IMR-90 (cell line): ENCODE measurements at regions not wholly inside any gene's neighbourhood (a gene's known extent, or its start where the extent isn't known, plus 50 kb on each side); places are given as distances from the start of the nearest gene placed in this dataset.

Experiments
- ATAC-seq: fragments of 200-7000 bp; cut with Tn5 transposase; 2 replicates; pipeline ENCODE4 v1.9.1; 2020; ENCODE audit warnings: low read depth, mild to moderate bottlenecking, moderate library complexity
- BruUV-seq: library from RNA; stranded (reverse); fragments of 400-500 nt; replicated peaks from 2 replicates; lab custom pipeline; 2021; lab: Mats Ljungman, UMichigan
- CTCF ChIA-PET: fragments of 300-600 bp; formaldehyde crosslinking; extraction: SDS; loops from one replicate; lab custom pipeline; 2021; ENCODE audit warnings: antibody characterized with exemption; lab: Yijun Ruan, JAX
- POLR2A ChIA-PET: fragments of 300-600 bp; sonication (Branson Sonifier 250); formaldehyde crosslinking; loops from one replicate; lab custom pipeline; 2022; ENCODE audit warnings: antibody characterized with exemption; ENCODE audit not compliant: unreplicated experiment; lab: Charles Lee
- DNase-seq: peaks from one replicate; pipeline ENCODE4 v3.0.0; 2013
- H2AFZ ChIP-seq: replicated peaks from 2 replicates; pipeline ENCODE3; 2013; ENCODE audit warnings: low read length, mild to moderate bottlenecking; ENCODE audit not compliant: poor library complexity
- H2AK5ac ChIP-seq: 2 replicates; pipeline ENCODE4 v1.6.1; 2013; ENCODE audit warnings: low read depth, low read length, inconsistent platforms
- H2AK9ac ChIP-seq: replicated peaks from 2 replicates; pipeline ENCODE3; 2013; ENCODE audit warnings: mild to moderate bottlenecking, low read depth, low read length, moderate library complexity; ENCODE audit not compliant: poor library complexity
- H2BK120ac ChIP-seq: 2 replicates; pipeline ENCODE4 v1.6.1; 2013; ENCODE audit warnings: low read depth, low read length, inconsistent platforms
- H2BK15ac ChIP-seq: 3 replicates; pipeline ENCODE4 v1.6.1; 2013; ENCODE audit warnings: low read depth, low read length, inconsistent platforms
- H2BK20ac ChIP-seq: 2 replicates; pipeline ENCODE4 v1.6.1; 2013; ENCODE audit warnings: low read depth, mild to moderate bottlenecking, inconsistent platforms, low read length, moderate library complexity
- H2BK5ac ChIP-seq: 2 replicates; pipeline ENCODE4 v1.6.1; 2013; ENCODE audit warnings: mild to moderate bottlenecking, low read depth, low read length, inconsistent platforms; ENCODE audit not compliant: poor library complexity, severe bottlenecking
- H3K14ac ChIP-seq: replicated peaks from 2 replicates; pipeline ENCODE4 v1.6.1; 2013; ENCODE audit warnings: low read depth, low read length, inconsistent platforms
- H3K18ac ChIP-seq: 2 replicates; pipeline ENCODE4 v1.6.1; 2013; ENCODE audit warnings: low read depth, low read length, control low read depth
- H3K23ac ChIP-seq: 2 replicates; pipeline ENCODE4 v1.6.1; 2013; ENCODE audit warnings: low read depth, low read length, inconsistent platforms
- H3K27ac ChIP-seq: 2 replicates; pipeline ENCODE4 v1.5.1; 2013; ENCODE audit warnings: mild to moderate bottlenecking, control low read depth, low read length; ENCODE audit not compliant: insufficient read depth
- H3K27me3 ChIP-seq: 2 replicates; pipeline ENCODE4 v1.6.1; 2013; ENCODE audit warnings: low read length; ENCODE audit not compliant: control insufficient read depth, insufficient read depth
- H3K36me3 ChIP-seq: 2 replicates; pipeline ENCODE4 v1.6.1; 2013; ENCODE audit warnings: low read length, mixed read lengths; ENCODE audit not compliant: control insufficient read depth, insufficient read depth
- H3K4ac ChIP-seq: 2 replicates; pipeline ENCODE4 v1.6.1; 2013; ENCODE audit warnings: low read depth, low read length, inconsistent platforms
- H3K4me1 ChIP-seq: 2 replicates; pipeline ENCODE4 v1.6.1; 2013; ENCODE audit warnings: low read length, mixed read lengths; ENCODE audit not compliant: control insufficient read depth, insufficient read depth
- H3K4me2 ChIP-seq: 2 replicates; pipeline ENCODE4 v1.6.1; 2013; ENCODE audit warnings: low read depth, mild to moderate bottlenecking, control low read depth, low read length, moderate library complexity
- H3K4me3 ChIP-seq: 2 replicates; pipeline ENCODE4 v1.5.1; 2013; ENCODE audit warnings: low read depth, mild to moderate bottlenecking, control low read depth, low read length, moderate library complexity; ENCODE audit not compliant: insufficient read depth
- H3K56ac ChIP-seq: 2 replicates; pipeline ENCODE4 v1.6.1; 2013; ENCODE audit warnings: low read length, inconsistent platforms; ENCODE audit not compliant: insufficient read depth; ENCODE audit errors: extremely low read depth
- H3K79me1 ChIP-seq, 2 experiments: 2 replicates each; pipeline ENCODE4 v1.6.1; 2013; ENCODE audit warnings: low read length in 2 of 2, inconsistent platforms in 1 of 2, low read depth in 1 of 2
- H3K9ac ChIP-seq: 2 replicates; pipeline ENCODE4 v1.6.1; 2013; ENCODE audit warnings: low read depth, low read length, control low read depth
- H3K9me1 ChIP-seq: 2 replicates; pipeline ENCODE4 v1.6.1; 2013; ENCODE audit warnings: low read length, inconsistent platforms; ENCODE audit not compliant: insufficient read depth
- H3K9me3 ChIP-seq: 2 replicates; pipeline ENCODE4 v1.6.1; 2013; ENCODE audit warnings: low read length; ENCODE audit not compliant: control insufficient read depth, insufficient read depth
- H4K20me1 ChIP-seq: 2 replicates; pipeline ENCODE4 v1.6.1; 2013; ENCODE audit warnings: low read length, inconsistent platforms; ENCODE audit not compliant: insufficient read depth
- H4K5ac ChIP-seq: 2 replicates; pipeline ENCODE4 v1.6.1; 2013; ENCODE audit warnings: mild to moderate bottlenecking, low read depth, low read length, control low read depth
- H4K8ac ChIP-seq, 2 experiments: 2 replicates each; pipeline ENCODE4 v1.6.1; 2013; ENCODE audit warnings: low read depth in 2 of 2, low read length in 2 of 2, control low read depth in 1 of 2, inconsistent platforms in 1 of 2
- H4K91ac ChIP-seq: 2 replicates; pipeline ENCODE4 v1.6.1; 2013; ENCODE audit warnings: low read depth, low read length, inconsistent platforms; ENCODE audit not compliant: insufficient read depth
- CTCF ChIP-seq: conservative IDR thresholded peaks from 2 replicates; pipeline ENCODE4 v1.5.1; 2012; ENCODE audit warnings: mild to moderate bottlenecking, low read depth, low read length, improper control_type of control experiment
- MXI1 ChIP-seq: IDR thresholded peaks from 2 replicates; pipeline ENCODE4 v1.6.1; 2012; ENCODE audit warnings: low read depth, mild to moderate bottlenecking, low read length, moderate library complexity, borderline replicate concordance
- RAD21 ChIP-seq: IDR thresholded peaks from 2 replicates; pipeline ENCODE4 v1.6.1; 2012; ENCODE audit warnings: low read length, improper control_type of control experiment
- RCOR1 ChIP-seq: IDR thresholded peaks from 2 replicates; pipeline ENCODE4 v1.6.1; 2012; ENCODE audit warnings: mild to moderate bottlenecking, low read length, improper control_type of control experiment; ENCODE audit not compliant: insufficient replicate concordance
- RFX5 ChIP-seq: IDR thresholded peaks from 2 replicates; pipeline ENCODE4 v1.8.0; 2012; ENCODE audit warnings: low read depth, mild to moderate bottlenecking, low read length, moderate library complexity
- WGBS, 2 experiments: methylation state at CpG; one replicate each; pipeline versions ENCODE4 v1.1.5 to v1.1.7; 2013; ENCODE audit warnings: missing lambda C conversion rate in 2 of 2; ENCODE audit not compliant: insufficient read length in 1 of 2; ENCODE audit errors: extremely low coverage in 2 of 2; 5-methylcytosine and 5-hydroxymethylcytosine counted together
- dilution Hi-C: fragments of 300-500 bp; cut with HindIII; formaldehyde crosslinking; loops from one replicate; pipeline ENCODE4 v1.14.3; 2018; ENCODE audit warnings: low sequenced_read_pairs; ENCODE audit not compliant: unreplicated experiment
- in situ Hi-C: fragments of 300-500 bp; cut with MboI; formaldehyde crosslinking; loops from 3 replicates; pipeline ENCODE4 v1.14.3; 2019; ENCODE audit warnings: low sequenced_read_pairs, inconsistent platforms, mixed read lengths
- intact Hi-C: fragments of 100-400 bp; cut with micrococcal nuclease; formaldehyde crosslinking; loops from 2 replicates; pipeline ENCODE4 v1.10.0; 2022

GRCh38 chr2:53268626-53269025 is 499.0 kb upstream of the CHAC2 start:
- dilution Hi-C loops: no loop called here
- intact Hi-C loops: no loop called here
- no peak overlapping the region for H2AK9ac ChIP-seq
- no peak overlapping the region for H2BK120ac ChIP-seq
- H2BK20ac ChIP-seq: no peak overlapping the region
- no peak overlapping the region for H3K4ac ChIP-seq
- no peak overlapping the region for H3K23ac ChIP-seq
- H3K9ac ChIP-seq: no peak overlapping the region
- H3K18ac ChIP-seq: no peak overlapping the region
- ChIA-PET CTCF (interaction anchor here (0.6 kb wide), 1 partner anchor 300 kb away, joined by 3 read pairs; no protein-coding TSS in a partner anchor), POLR2A (interaction anchor here (0.6 kb wide), 1 partner anchor 1569 kb away, joined by 3 read pairs; no protein-coding TSS in a partner anchor)
- H3K27ac ChIP-seq: no peak overlapping the region
- H3K79me1 ChIP-seq: no peaks in the 10 kb centered on the region
- H3K9me1 ChIP-seq: no peaks in the 10 kb centered on the region
- H3K9me3 ChIP-seq: no peaks in the 10 kb centered on the region
- H4K8ac ChIP-seq: no peak overlapping the region
- H3K4me2 ChIP-seq: no peak overlapping the region
- TF ChIP-seq CTCF (no peak), RAD21 (no peak), RCOR1 (no peak), RFX5 (no peak), MXI1 (no peak)
- no peaks in the 10 kb centered on the region for H3K27me3 ChIP-seq
- BruUV-seq: no TSS peak
- H2AK5ac ChIP-seq: no peak overlapping the region
- DNase-seq (no peak), ATAC-seq (no peak)
- no peak overlapping the region for H3K56ac ChIP-seq
- no peaks in the 10 kb centered on the region for H3K4me1 ChIP-seq
- no peak overlapping the region for H4K91ac ChIP-seq
- no peak overlapping the region for H2BK5ac ChIP-seq
- no peak overlapping the region for H3K14ac ChIP-seq
- no peak overlapping the region for H4K5ac ChIP-seq
- no CpG with 5 or more reads among the region's 3 CpGs for WGBS, 2 experiments
- H2AFZ ChIP-seq: no peak overlapping the region
- no peaks in the 10 kb centered on the region for H4K20me1 ChIP-seq
- H2BK15ac ChIP-seq: no peak overlapping the region
- no peaks in the 10 kb centered on the region for H3K36me3 ChIP-seq
- H3K4me3 ChIP-seq: no peak overlapping the region
- in situ Hi-C loops: no loop called here
